ENCODE measurements at regions not wholly inside any gene's neighbourhood (a gene's known extent, or its start where the extent isn't known, plus 50 kb on each side); places are given as distances from the start of the nearest gene placed in this dataset.
A peak's percentile ranks its signal among the peaks of the same experiment; 100 is the strongest.

DNA sequence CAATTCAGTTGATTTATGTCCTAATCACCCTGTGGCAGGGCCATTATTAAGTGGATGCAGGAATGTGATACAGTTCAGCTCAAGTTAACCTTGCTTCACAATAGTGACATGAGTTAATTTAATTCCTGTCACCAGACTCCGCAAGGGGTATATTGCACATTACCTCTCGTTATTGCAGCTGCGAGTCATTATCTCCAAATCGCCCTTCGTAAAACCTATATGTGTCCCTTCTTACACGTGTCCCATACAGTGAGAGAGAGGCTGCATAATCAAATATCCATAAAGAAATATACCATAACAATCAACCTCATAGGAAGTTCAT lies 369.9 kb upstream of the ANXA10 start:
- H3K27ac ChIP-seq (ENCODE audit: low read depth in 2 of 2, low read length in 2 of 2): no peak overlapping the region
- no peak for FAIRE-seq
- no peaks in the 10 kb centered on the region for H3K4me1 ChIP-seq (ENCODE audit: control insufficient read depth in 2 of 3, insufficient read depth in 2 of 3, low read depth in 1 of 3, low read length in 3 of 3)
- no peaks in the 10 kb centered on the region for H3K27me3 ChIP-seq (ENCODE audit: control insufficient read depth, insufficient read depth, low read length)
- H3K4me3 ChIP-seq (ENCODE audit: low read length in 3 of 3): no peak overlapping the region
- intact Hi-C loops (cut with DNase I): no loop called here
- H3K36me3 ChIP-seq (ENCODE audit: control insufficient read depth in 2 of 3, insufficient read depth in 3 of 3, low read length in 3 of 3): no peaks in the 10 kb centered on the region
- TF ChIP-seq, protein P1, sequence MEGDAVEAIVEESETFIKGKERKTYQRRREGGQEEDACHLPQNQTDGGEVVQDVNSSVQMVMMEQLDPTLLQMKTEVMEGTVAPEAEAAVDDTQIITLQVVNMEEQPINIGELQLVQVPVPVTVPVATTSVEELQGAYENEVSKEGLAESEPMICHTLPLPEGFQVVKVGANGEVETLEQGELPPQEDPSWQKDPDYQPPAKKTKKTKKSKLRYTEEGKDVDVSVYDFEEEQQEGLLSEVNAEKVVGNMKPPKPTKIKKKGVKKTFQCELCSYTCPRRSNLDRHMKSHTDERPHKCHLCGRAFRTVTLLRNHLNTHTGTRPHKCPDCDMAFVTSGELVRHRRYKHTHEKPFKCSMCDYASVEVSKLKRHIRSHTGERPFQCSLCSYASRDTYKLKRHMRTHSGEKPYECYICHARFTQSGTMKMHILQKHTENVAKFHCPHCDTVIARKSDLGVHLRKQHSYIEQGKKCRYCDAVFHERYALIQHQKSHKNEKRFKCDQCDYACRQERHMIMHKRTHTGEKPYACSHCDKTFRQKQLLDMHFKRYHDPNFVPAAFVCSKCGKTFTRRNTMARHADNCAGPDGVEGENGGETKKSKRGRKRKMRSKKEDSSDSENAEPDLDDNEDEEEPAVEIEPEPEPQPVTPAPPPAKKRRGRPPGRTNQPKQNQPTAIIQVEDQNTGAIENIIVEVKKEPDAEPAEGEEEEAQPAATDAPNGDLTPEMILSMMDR (IDR thresholded peaks at IDR 0.05; ENCODE audit: borderline replicate concordance, extremely low read depth, insufficient read depth): no peak
- no peaks in the 10 kb centered on the region for H3K9me3 ChIP-seq (ENCODE audit: control insufficient read depth in 2 of 3, insufficient read depth in 1 of 3, low read length in 3 of 3)
- no peak overlapping the region for H3K9ac ChIP-seq (ENCODE audit: low read length in 3 of 3)
- peak in 1 of 5 donors; percentile 54 for DNase-seq

DNA sequence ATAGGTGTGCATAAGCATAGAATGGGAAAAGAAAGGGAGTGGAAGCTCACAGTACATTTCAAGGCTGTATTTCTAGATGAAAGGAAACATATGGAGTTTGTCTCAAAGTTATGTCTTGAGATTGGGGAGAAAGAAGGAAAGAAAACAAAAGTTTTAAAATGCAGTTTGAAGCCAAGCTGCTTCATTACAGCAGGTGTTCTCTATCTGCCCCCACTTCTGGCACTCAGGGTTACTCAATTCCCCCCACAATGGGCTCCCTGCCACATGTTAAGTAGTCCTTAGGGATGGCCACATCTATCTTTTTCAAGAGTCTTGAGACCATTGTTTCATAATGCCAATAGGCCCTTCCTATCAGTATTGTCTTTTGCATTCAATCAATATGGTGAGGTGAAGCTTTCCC lies 367.4 kb upstream of the ANXA10 start:
- peak in 2 of 5 donors; percentile 36 to 59 for DNase-seq
- TF ChIP-seq, protein P1 (IDR thresholded peaks at IDR 0.05; ENCODE audit: borderline replicate concordance, extremely low read depth, insufficient read depth): no peak

DNA sequence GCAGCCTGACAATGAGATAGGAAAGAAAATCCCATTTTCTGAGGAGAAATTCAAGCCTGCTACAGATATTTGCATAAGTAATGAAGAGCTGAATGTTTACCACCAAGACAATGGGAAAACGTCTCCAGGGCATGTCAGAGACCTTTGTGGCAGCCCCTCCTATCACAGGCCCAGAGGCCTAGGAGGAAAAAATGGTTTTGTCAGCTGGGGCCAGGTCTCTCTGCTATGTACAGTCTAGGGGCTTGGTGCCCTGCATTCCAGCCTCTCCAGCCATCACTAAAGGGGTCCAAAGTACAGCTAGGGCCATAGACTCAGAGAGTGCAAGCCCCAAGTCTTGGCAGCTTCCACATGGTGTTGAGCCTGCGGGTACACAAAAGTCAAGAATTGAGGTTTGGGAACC lies 361.6 kb upstream of the ANXA10 start:
- DNase-seq (no peak), FAIRE-seq (no peak)
- intact Hi-C loops (cut with DNase I): no loop called here
- H3K36me3 ChIP-seq (ENCODE audit: control insufficient read depth in 2 of 3, insufficient read depth in 3 of 3, low read length in 3 of 3): no peaks in the 10 kb centered on the region
- no peaks in the 10 kb centered on the region for H3K4me1 ChIP-seq (ENCODE audit: control insufficient read depth in 2 of 3, insufficient read depth in 2 of 3, low read depth in 1 of 3, low read length in 3 of 3)
- no peak overlapping the region for H3K9ac ChIP-seq (ENCODE audit: low read length in 3 of 3)
- H3K27me3 ChIP-seq (ENCODE audit: control insufficient read depth, insufficient read depth, low read length): no peaks in the 10 kb centered on the region
- no peak overlapping the region for H3K4me3 ChIP-seq (ENCODE audit: low read length in 3 of 3)
- H3K27ac ChIP-seq (ENCODE audit: low read depth in 2 of 2, low read length in 2 of 2): no peak overlapping the region
- TF ChIP-seq, protein P1 (IDR thresholded peaks at IDR 0.05; ENCODE audit: borderline replicate concordance, extremely low read depth, insufficient read depth): no peak
- H3K9me3 ChIP-seq (ENCODE audit: control insufficient read depth in 2 of 3, insufficient read depth in 1 of 3, low read length in 3 of 3): peaks cover 0 to 2% (median 0%) of the 10 kb centered on the region in 3 donors

More for the DNA sequence above, 367.4 kb upstream of the ANXA10 start:
- FAIRE-seq: no peak
- Histone ChIP-seq H3K27me3 (ENCODE audit: control insufficient read depth, insufficient read depth, low read length) (no peaks in the 10 kb centered on the region), H3K9ac (ENCODE audit: low read length in 3 of 3) (no peak overlapping the region), H3K9me3 (ENCODE audit: control insufficient read depth in 2 of 3, insufficient read depth in 1 of 3, low read length in 3 of 3) (no peaks in the 10 kb centered on the region), H3K4me1 (ENCODE audit: control insufficient read depth in 2 of 3, insufficient read depth in 2 of 3, low read depth in 1 of 3, low read length in 3 of 3) (no peaks in the 10 kb centered on the region), H3K36me3 (ENCODE audit: control insufficient read depth in 2 of 3, insufficient read depth in 3 of 3, low read length in 3 of 3) (no peaks in the 10 kb centered on the region), H3K4me3 (ENCODE audit: low read length in 3 of 3) (no peak overlapping the region), H3K27ac (ENCODE audit: low read depth in 2 of 2, low read length in 2 of 2) (no peak overlapping the region)
- intact Hi-C loops (cut with DNase I): no loop called here

GRCh38 chr4:167745024-167745687 lies 347.2 kb upstream of the ANXA10 start:
- H3K9me3 ChIP-seq (ENCODE audit: control insufficient read depth in 2 of 3, insufficient read depth in 1 of 3, low read length in 3 of 3): no peaks in the 10 kb centered on the region
- intact Hi-C loops (cut with DNase I): no loop called here
- H3K9ac ChIP-seq (ENCODE audit: low read length in 3 of 3): no peak overlapping the region
- no peaks in the 10 kb centered on the region for H3K36me3 ChIP-seq (ENCODE audit: control insufficient read depth in 2 of 3, insufficient read depth in 3 of 3, low read length in 3 of 3)
- FAIRE-seq (no peak), DNase-seq (no peak)
- H3K4me3 ChIP-seq (ENCODE audit: low read length in 3 of 3): no peak overlapping the region
- H3K27me3 ChIP-seq (ENCODE audit: control insufficient read depth, insufficient read depth, low read length): no peaks in the 10 kb centered on the region
- H3K4me1 ChIP-seq (ENCODE audit: control insufficient read depth in 2 of 3, insufficient read depth in 2 of 3, low read depth in 1 of 3, low read length in 3 of 3): no peaks in the 10 kb centered on the region
- no peak overlapping the region for H3K27ac ChIP-seq (ENCODE audit: low read depth in 2 of 2, low read length in 2 of 2)
- TF ChIP-seq, protein P1 (IDR thresholded peaks at IDR 0.05; ENCODE audit: borderline replicate concordance, extremely low read depth, insufficient read depth): no peak

Data from kidney (tissue), 13 donors.